ENCODE measurements at regions not wholly inside any gene's neighbourhood (a gene's known extent, or its start where the extent isn't known, plus 50 kb on each side); places are given as distances from the start of the nearest gene placed in this dataset.

DNA sequence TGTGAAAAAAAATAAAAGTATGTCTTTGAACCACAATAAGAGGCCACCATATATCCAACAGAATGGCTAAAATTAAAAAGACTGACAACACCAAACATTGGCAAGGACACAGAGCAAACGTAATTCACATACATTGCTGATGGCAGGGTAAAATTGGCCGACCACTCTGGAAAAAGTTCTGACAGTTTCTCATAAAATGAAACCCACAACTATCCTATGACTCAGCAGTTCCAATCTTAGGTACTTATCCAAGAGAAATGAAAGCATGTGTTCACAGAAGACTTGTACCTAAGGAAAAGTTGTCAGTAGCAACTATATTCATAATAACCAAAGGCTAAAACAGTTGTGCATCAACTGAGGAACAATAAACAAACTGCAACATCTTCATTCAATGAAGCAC is 357.3 kb upstream of the XYLT1 start:
- H3K4me1 ChIP-seq (ENCODE audit: control insufficient read depth in 1 of 2, insufficient read depth in 2 of 2, low read length in 2 of 2) = no peaks in the 10 kb centered on the region
- H3K9me3 ChIP-seq (ENCODE audit: control insufficient read depth in 1 of 2, low read length in 2 of 2) = no peaks in the 10 kb centered on the region
- H3K36me3 ChIP-seq (ENCODE audit: control insufficient read depth in 1 of 2, insufficient read depth in 2 of 2, low read length in 2 of 2) = no peaks in the 10 kb centered on the region
- H3K27me3 ChIP-seq (ENCODE audit: low read depth, low read length) = no peaks in the 10 kb centered on the region
- no peak overlapping the region for H3K4me3 ChIP-seq (ENCODE audit: low read depth in 1 of 2, low read length in 2 of 2)
- no peak overlapping the region for H3K27ac ChIP-seq (ENCODE audit: low read length)

GRCh38 chr16:17827313-17827712 is 356.6 kb upstream of the XYLT1 start:
- Histone ChIP-seq H3K27ac (ENCODE audit: low read length) (no peak overlapping the region), H3K36me3 (ENCODE audit: control insufficient read depth in 1 of 2, insufficient read depth in 2 of 2, low read length in 2 of 2) (no peaks in the 10 kb centered on the region), H3K27me3 (ENCODE audit: low read depth, low read length) (no peaks in the 10 kb centered on the region), H3K9me3 (ENCODE audit: control insufficient read depth in 1 of 2, low read length in 2 of 2) (no peaks in the 10 kb centered on the region), H3K4me3 (ENCODE audit: low read depth in 1 of 2, low read length in 2 of 2) (no peak overlapping the region), H3K4me1 (ENCODE audit: control insufficient read depth in 1 of 2, insufficient read depth in 2 of 2, low read length in 2 of 2) (no peaks in the 10 kb centered on the region)

DNA sequence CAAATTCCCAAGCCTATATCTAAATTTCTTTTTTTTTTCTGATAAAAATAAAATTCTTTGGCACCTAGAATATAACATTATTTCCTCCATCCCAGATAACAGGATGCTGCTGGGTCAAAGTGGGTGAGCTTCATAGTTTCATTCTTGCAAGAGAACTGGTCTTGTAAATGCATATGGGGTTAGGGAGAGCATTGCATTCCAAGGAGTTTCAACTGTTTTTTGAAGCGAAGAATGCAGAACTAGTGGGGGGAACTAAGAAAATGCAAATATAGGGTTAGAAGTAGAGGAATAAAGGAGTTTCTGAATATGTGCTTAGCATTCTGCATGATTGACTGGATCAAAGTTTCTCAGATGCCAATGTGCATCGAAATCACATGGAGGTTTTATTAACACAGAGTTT is 347.2 kb upstream of the XYLT1 start:
- Histone ChIP-seq H3K27me3 (ENCODE audit: low read depth, low read length) (no peaks in the 10 kb centered on the region), H3K9me3 (ENCODE audit: control insufficient read depth in 1 of 2, low read length in 2 of 2) (peaks cover 0 to 9% of the 10 kb centered on the region in 2 donors), H3K4me1 (ENCODE audit: control insufficient read depth in 1 of 2, insufficient read depth in 2 of 2, low read length in 2 of 2) (no peaks in the 10 kb centered on the region), H3K27ac (ENCODE audit: low read length) (no peak overlapping the region), H3K36me3 (ENCODE audit: control insufficient read depth in 1 of 2, insufficient read depth in 2 of 2, low read length in 2 of 2) (no peaks in the 10 kb centered on the region), H3K4me3 (ENCODE audit: low read depth in 1 of 2, low read length in 2 of 2) (no peak overlapping the region)

DNA sequence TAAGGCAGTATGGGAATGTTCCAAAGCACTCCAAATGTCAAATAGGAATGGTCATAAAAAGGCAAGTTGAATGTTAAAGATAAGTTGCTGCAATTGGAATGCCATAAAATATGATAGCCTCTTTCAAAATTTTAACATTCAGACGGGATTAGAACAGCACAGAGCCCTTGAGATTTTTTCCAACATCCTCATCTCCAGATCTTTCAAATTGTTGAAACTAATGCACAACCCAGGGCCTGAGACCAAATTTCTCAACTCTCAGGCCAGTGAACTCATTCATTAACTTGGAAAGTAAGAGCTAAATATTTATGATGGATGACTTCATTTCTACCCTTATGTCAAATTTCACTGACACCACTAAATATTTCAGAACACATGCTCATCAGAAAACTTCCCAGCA is 346.5 kb upstream of the XYLT1 start:
- no peak overlapping the region for H3K4me3 ChIP-seq (ENCODE audit: low read depth in 1 of 2, low read length in 2 of 2)
- peaks cover 0 to 9% of the 10 kb centered on the region in 2 donors for H3K9me3 ChIP-seq (ENCODE audit: control insufficient read depth in 1 of 2, low read length in 2 of 2)
- H3K27me3 ChIP-seq (ENCODE audit: low read depth, low read length) = no peaks in the 10 kb centered on the region
- no peak overlapping the region for H3K27ac ChIP-seq (ENCODE audit: low read length)
- H3K36me3 ChIP-seq (ENCODE audit: control insufficient read depth in 1 of 2, insufficient read depth in 2 of 2, low read length in 2 of 2) = no peaks in the 10 kb centered on the region
- H3K4me1 ChIP-seq (ENCODE audit: control insufficient read depth in 1 of 2, insufficient read depth in 2 of 2, low read length in 2 of 2) = no peaks in the 10 kb centered on the region

DNA sequence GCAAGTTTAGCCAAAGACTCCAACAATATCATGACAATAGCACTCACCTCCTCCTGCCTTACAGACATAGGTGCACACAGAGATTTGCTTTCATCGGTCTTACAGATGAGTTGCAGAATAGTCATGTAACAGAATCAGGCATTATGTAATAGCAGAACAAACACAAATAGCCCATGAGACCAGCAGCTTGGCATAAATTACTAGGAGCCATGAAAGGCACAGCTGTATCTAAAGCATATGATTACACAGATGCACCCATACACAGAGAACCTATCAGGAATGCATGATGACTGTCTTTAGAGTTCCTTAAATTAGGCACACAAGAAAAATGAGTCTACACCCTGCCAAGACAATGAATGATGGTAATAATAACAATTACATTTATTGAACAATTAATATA is 342.0 kb upstream of the XYLT1 start:
- Histone ChIP-seq H3K27me3 (ENCODE audit: low read depth, low read length) (no peaks in the 10 kb centered on the region), H3K36me3 (ENCODE audit: control insufficient read depth in 1 of 2, insufficient read depth in 2 of 2, low read length in 2 of 2) (no peaks in the 10 kb centered on the region), H3K27ac (ENCODE audit: low read length) (no peak overlapping the region), H3K4me3 (ENCODE audit: low read depth in 1 of 2, low read length in 2 of 2) (no peak overlapping the region), H3K4me1 (ENCODE audit: control insufficient read depth in 1 of 2, insufficient read depth in 2 of 2, low read length in 2 of 2) (no peaks in the 10 kb centered on the region), H3K9me3 (ENCODE audit: control insufficient read depth in 1 of 2, low read length in 2 of 2) (peaks cover 0 to 9% of the 10 kb centered on the region in 2 donors)

DNA sequence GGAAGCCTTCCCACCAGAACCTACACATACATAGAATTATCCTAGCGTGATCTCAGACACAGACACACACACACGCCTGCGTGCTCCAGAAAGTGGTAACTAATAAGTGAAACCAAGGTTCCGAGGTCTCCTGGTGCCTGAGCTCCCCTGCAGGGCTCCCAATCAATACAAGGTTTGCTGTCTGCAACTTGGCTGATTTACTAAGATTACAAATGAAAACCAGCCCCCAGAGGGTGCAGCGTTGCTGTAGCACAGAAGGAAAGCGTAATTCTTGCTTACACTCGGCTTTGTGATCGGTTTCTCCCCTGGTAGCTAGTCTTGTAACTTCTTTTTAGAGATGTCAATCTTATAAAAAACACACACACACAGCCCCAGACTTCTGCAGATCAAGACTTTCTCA is 334.1 kb upstream of the XYLT1 start:
- H3K27me3 ChIP-seq (ENCODE audit: low read depth, low read length) = no peaks in the 10 kb centered on the region
- H3K4me3 ChIP-seq (ENCODE audit: low read depth in 1 of 2, low read length in 2 of 2) = no peak overlapping the region
- no peaks in the 10 kb centered on the region for H3K36me3 ChIP-seq (ENCODE audit: control insufficient read depth in 1 of 2, insufficient read depth in 2 of 2, low read length in 2 of 2)
- no peaks in the 10 kb centered on the region for H3K9me3 ChIP-seq (ENCODE audit: control insufficient read depth in 1 of 2, low read length in 2 of 2)
- no peaks in the 10 kb centered on the region for H3K4me1 ChIP-seq (ENCODE audit: control insufficient read depth in 1 of 2, insufficient read depth in 2 of 2, low read length in 2 of 2)
- no peak overlapping the region for H3K27ac ChIP-seq (ENCODE audit: low read length)

- no peaks in the 10 kb centered on the region for H3K36me3 ChIP-seq (ENCODE audit: control insufficient read depth in 1 of 2, insufficient read depth in 2 of 2, low read length in 2 of 2)
- no peak overlapping the region for H3K4me3 ChIP-seq (ENCODE audit: low read depth in 1 of 2, low read length in 2 of 2)
- no peaks in the 10 kb centered on the region for H3K4me1 ChIP-seq (ENCODE audit: control insufficient read depth in 1 of 2, insufficient read depth in 2 of 2, low read length in 2 of 2)
- no peaks in the 10 kb centered on the region for H3K27me3 ChIP-seq (ENCODE audit: low read depth, low read length)
- no peak overlapping the region for H3K27ac ChIP-seq (ENCODE audit: low read length)
- no peaks in the 10 kb centered on the region for H3K9me3 ChIP-seq (ENCODE audit: control insufficient read depth in 1 of 2, low read length in 2 of 2)
Measured at GRCh38 chr16:17803625-17804410, 333.1 kb upstream of the XYLT1 start.

DNA sequence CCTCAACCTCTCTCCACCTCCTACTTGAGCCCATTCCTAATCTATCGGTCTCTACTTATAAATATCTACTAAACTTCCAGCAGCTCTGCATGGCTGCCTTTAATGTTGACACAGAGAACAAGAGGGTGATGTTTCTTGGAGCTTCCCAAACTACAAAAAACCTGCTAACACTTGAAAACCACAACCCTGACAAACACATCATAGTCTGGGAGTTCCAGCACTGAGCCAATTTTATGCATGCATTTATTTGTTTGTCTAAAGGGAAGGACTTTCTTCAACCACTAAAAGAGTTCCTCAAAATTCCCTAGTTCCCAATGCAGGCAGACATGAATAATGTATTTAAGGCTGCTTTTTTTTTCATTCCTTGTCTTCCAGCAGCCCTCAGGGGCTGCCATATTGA is 331.8 kb upstream of the XYLT1 start:
- Histone ChIP-seq H3K9me3 (ENCODE audit: control insufficient read depth in 1 of 2, low read length in 2 of 2) (no peaks in the 10 kb centered on the region), H3K27me3 (ENCODE audit: low read depth, low read length) (no peaks in the 10 kb centered on the region), H3K4me3 (ENCODE audit: low read depth in 1 of 2, low read length in 2 of 2) (no peak overlapping the region), H3K27ac (ENCODE audit: low read length) (no peak overlapping the region), H3K4me1 (ENCODE audit: control insufficient read depth in 1 of 2, insufficient read depth in 2 of 2, low read length in 2 of 2) (no peaks in the 10 kb centered on the region), H3K36me3 (ENCODE audit: control insufficient read depth in 1 of 2, insufficient read depth in 2 of 2, low read length in 2 of 2) (no peaks in the 10 kb centered on the region)

- H3K9me3 ChIP-seq (ENCODE audit: control insufficient read depth in 1 of 2, low read length in 2 of 2) = no peaks in the 10 kb centered on the region
- no peaks in the 10 kb centered on the region for H3K4me1 ChIP-seq (ENCODE audit: control insufficient read depth in 1 of 2, insufficient read depth in 2 of 2, low read length in 2 of 2)
- no peaks in the 10 kb centered on the region for H3K36me3 ChIP-seq (ENCODE audit: control insufficient read depth in 1 of 2, insufficient read depth in 2 of 2, low read length in 2 of 2)
- H3K4me3 ChIP-seq (ENCODE audit: low read depth in 1 of 2, low read length in 2 of 2) = no peak overlapping the region
- H3K27ac ChIP-seq (ENCODE audit: low read length) = no peak overlapping the region
- H3K27me3 ChIP-seq (ENCODE audit: low read depth, low read length) = no peaks in the 10 kb centered on the region
Measured at GRCh38 chr16:17801068-17801467, 330.3 kb upstream of the XYLT1 start.

DNA sequence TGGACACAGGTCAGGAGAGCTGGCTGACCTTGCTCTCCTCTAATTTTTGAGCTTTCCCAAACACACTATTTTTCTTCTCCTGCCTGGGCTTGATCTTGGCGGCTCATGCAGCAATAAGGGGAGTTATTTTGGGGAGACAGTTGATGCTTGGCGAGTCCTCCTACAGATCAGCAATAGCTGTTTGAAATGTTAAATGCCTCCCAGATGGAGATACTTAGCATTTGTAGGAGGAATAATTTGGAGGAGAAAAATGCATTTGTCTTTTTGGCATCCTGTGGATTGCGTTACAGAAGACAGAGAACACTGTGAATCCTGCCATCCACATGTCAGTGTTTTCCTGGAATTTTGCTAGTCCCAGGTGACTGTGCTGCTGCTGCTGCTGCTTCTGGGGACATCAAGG is 328.0 kb upstream of the XYLT1 start:
- Histone ChIP-seq H3K9me3 (ENCODE audit: control insufficient read depth in 1 of 2, low read length in 2 of 2) (no peaks in the 10 kb centered on the region), H3K4me1 (ENCODE audit: control insufficient read depth in 1 of 2, insufficient read depth in 2 of 2, low read length in 2 of 2) (no peaks in the 10 kb centered on the region), H3K4me3 (ENCODE audit: low read depth in 1 of 2, low read length in 2 of 2) (no peak overlapping the region), H3K36me3 (ENCODE audit: control insufficient read depth in 1 of 2, insufficient read depth in 2 of 2, low read length in 2 of 2) (no peaks in the 10 kb centered on the region), H3K27me3 (ENCODE audit: low read depth, low read length) (no peaks in the 10 kb centered on the region), H3K27ac (ENCODE audit: low read length) (no peak overlapping the region)

DNA sequence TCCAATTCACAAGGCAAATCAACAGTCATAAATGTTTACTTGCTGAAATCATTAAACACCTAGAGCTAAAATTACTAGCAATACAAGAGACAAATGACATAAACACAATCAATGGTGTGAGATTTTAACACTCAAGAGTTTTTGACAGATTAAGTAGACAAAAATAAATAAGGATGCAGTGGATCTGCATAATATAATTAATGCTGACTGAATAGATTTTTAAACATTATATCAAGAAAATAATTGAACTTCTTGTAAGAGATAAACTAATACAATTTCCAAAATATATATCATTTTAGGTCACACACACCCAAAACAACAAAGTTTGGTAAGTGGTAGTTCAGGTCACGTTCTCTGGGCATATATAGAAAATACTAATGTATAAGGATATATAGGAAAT is 322.6 kb upstream of the XYLT1 start:
- H3K27ac ChIP-seq (ENCODE audit: low read length) = no peak overlapping the region
- no peaks in the 10 kb centered on the region for H3K27me3 ChIP-seq (ENCODE audit: low read depth, low read length)
- H3K36me3 ChIP-seq (ENCODE audit: control insufficient read depth in 1 of 2, insufficient read depth in 2 of 2, low read length in 2 of 2) = no peaks in the 10 kb centered on the region
- H3K4me1 ChIP-seq (ENCODE audit: control insufficient read depth in 1 of 2, insufficient read depth in 2 of 2, low read length in 2 of 2) = no peaks in the 10 kb centered on the region
- H3K9me3 ChIP-seq (ENCODE audit: control insufficient read depth in 1 of 2, low read length in 2 of 2) = no peaks in the 10 kb centered on the region
- H3K4me3 ChIP-seq (ENCODE audit: low read depth in 1 of 2, low read length in 2 of 2) = no peak overlapping the region

GRCh38 chr16:17784073-17784472 is 313.3 kb upstream of the XYLT1 start:
- no peaks in the 10 kb centered on the region for H3K27me3 ChIP-seq (ENCODE audit: low read depth, low read length)
- no peaks in the 10 kb centered on the region for H3K36me3 ChIP-seq (ENCODE audit: control insufficient read depth in 1 of 2, insufficient read depth in 2 of 2, low read length in 2 of 2)
- H3K4me3 ChIP-seq (ENCODE audit: low read depth in 1 of 2, low read length in 2 of 2) = no peak overlapping the region
- H3K27ac ChIP-seq (ENCODE audit: low read length) = no peak overlapping the region
- H3K4me1 ChIP-seq (ENCODE audit: control insufficient read depth in 1 of 2, insufficient read depth in 2 of 2, low read length in 2 of 2) = no peaks in the 10 kb centered on the region
- no peaks in the 10 kb centered on the region for H3K9me3 ChIP-seq (ENCODE audit: control insufficient read depth in 1 of 2, low read length in 2 of 2)
